NCI-H2196 (cell line): ENCODE measurements at regions not wholly inside any gene's neighbourhood (a gene's known extent, or its start where the extent isn't known, plus 50 kb on each side); places are given as distances from the start of the nearest gene placed in this dataset.
A peak's percentile ranks its signal among the peaks of the same experiment; 100 is the strongest.

Experiments
- DNase-seq: peaks from one replicate; lab custom pipeline; 2025; ENCODE audit not compliant: unreplicated experiment; lab: John Stamatoyannopoulos, UW

DNA sequence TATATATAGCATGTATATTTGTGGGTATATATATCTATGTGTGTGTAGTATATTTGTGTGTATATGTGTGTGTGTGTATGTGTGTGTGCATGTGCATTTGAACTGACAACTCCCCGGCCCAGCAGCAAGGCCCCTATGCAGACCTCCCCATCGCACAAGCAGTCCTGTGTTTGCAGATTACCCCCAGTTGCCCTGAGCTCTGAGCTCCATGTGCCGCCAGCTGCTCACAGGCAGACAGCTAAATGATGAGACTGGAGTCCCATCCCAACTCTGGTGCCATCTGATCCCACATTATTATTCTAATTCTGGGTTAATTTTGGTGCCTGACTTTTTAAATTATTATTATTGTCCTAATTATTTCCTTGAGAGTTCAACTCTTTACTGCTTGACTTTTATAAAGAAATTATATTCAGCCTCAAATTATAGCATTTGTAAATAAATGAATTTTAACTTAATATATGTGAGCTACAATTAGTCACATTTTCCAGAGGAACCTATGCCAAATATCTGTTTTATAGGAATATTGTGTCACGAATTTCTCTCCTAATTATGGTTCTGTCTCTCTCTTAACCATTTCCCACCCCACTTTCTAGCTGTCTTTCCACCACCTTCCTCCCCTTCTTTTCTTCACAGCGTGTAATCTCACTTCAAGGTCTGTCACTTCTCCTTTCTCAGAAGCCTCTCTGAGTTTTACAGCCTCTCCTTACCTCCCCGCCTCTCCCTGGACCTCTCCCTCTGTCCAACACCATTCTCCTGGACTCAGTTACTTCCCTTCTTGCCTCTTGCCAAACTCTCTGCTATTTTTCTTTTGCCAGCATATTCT is 90.6 kb upstream of the SYNDIG1 start:
- DNase-seq, result no peak

DNA sequence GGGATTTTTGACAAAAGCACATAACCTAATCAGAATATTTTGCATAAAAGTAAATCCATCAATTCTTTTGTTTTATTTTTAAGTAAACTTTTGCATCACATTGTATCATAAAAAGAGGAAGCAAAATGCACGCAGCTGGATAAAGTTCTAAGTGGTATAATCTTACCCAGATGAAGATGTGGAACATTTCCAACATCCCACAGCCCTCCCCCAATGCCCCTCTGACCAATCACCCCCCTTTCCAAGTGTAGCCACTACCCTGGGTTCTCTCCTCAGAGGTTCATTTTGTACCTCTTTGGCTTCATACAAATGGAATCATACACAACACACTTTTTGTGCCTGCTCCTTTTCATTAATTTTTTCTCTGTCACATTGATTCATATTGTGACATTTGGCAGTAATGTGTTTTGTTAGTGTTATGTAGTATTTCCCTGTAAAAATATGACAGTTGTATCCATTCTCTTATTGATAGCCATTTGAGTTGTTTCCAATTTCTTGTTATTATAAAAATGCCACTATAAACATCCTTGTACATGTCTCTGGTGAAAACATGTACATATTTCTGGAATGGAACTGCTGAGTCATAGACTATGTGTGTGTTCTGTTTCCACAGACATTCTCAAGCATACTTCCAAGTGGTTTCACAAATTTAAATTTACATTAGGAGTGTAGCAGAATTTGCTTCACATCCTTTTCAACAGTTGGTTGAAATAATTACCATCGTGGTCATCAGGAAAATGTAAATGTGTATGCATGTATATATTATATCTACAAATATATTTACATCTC is 92.9 kb upstream of the SYNDIG1 start:
- DNase-seq, result no peak

- DNase-seq, result no peak
These were observed 96.1 kb upstream of the SYNDIG1 start for GRCh38 chr20:24373372-24373771.

DNA sequence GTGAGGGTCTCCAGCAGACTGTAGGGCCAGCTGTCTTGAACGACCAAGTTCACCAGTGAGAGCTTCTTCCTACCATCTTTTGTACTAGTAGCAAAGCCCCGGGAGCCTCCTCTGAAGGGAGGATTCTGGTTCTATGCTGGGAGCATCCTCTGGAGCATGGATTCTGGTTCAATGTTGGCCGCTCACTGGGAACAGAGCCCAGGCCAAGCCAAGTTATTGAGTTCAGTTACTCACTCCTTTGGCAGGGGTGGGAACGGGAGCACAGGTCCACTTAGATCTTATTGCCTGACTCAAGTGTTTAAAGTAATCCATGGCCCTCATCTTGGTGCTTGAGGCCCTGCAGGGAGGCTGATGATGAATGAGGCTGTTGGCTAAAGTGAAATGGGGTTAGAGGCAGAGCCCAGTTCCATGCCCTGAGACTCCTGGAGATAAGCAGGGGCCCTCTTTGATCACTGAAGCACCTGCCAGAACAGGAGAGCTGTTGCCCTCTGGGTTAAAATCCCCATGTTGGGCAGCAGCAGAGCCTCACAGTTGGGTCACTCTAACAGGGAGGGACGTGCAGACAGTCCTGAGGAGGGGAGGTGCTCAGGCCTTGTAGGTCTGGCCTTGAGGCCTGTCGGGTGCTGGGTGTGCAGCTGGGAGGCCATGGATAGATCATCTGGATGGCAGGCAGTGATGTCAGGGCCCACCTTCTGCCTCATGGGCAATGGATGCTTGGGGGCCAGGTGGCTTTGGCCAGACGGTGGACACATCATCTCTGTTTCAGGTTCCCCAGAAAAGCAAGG is 98.3 kb upstream of the SYNDIG1 start:
- no peak for DNase-seq

DNA sequence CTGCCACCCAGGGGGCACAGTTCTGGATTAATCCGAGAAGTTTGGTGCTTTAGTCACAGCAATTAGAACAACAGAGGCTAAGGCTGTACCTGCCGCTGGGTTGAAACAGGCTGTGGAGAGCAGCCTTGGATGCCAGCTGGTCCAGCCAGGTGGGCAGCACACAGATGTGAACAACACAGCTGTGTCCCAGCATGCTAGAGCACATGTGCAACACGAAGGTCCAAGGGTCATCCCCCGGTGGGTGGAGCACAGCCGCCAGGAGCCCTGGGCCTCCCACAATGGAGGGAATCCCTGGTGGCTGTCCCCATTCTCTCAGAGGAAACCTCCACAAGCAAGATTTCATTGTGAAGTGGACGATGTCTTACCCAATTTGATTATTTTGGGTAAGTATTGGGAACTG is 99.2 kb upstream of the SYNDIG1 start:
- no peak for DNase-seq

- DNase-seq, result no peak
These were observed 101.2 kb upstream of the SYNDIG1 start for GRCh38 chr20:24368253-24368652.

GRCh38 chr20:24366336-24367004 is 103.0 kb upstream of the SYNDIG1 start:
- DNase-seq, result no peak

DNA sequence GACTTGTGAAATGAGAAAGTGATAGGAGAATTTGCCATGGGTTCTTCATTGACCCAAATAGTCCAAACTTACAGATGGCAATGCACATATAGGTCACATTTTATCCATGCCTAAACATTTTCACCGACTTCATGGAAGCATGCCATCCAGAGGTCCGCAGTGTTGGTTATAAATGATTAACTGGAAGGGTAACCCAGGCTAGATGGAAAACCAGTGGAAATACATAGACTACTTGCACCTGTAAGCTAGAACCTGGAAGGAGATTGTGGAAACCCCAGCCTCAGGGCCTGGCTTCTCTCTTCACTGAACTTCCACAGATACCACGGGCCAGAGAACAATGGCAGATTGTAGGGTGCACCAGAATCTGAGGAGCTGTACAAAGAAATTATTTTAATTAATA is 103.8 kb upstream of the SYNDIG1 start:
- DNase-seq, result no peak

- peak; percentile 2 for DNase-seq
These were observed 104.9 kb upstream of the SYNDIG1 start for GRCh38 chr20:24364482-24364881.

DNA sequence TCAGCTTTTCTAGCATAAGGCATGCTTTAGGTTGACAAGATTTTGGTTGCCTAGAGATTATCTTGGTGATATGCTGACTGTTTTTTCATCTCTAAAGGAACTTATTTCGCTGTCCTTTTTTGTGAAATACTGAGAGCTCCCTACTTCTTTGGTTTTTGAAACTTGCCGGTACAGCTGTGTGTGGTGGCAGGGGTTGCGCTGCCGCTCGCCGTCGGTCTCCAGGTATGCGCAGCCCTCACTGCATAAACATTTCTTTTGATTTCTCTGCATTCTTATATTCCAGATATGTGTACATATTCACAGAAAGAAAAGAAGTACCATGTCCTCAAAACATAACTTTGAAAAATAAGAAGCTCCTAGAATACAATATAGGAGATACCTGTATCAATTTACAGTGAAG is 106.4 kb upstream of the SYNDIG1 start:
- no peak for DNase-seq

- DNase-seq, result no peak
These were observed 107.3 kb upstream of the SYNDIG1 start for GRCh38 chr20:24362080-24362479.

DNA sequence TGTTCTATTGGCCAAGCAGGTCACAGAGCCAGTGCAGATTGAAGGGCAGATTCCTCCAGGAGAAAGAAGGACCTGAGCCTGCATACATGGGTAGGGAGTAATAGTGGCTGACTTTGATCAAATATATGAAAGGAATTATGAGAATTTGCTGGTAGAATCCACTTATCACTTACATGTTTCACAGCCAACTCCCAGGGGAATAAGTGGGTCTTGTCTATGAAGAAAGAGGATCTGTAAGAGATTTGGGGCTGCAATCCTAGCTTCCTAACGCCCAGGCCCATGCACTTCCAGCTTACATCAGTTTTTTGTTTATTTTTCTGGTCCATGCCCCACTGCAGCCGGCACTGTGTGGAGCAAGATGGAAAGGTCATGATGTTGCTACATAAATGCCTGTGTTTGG is 107.9 kb upstream of the SYNDIG1 start:
- no peak for DNase-seq

DNA sequence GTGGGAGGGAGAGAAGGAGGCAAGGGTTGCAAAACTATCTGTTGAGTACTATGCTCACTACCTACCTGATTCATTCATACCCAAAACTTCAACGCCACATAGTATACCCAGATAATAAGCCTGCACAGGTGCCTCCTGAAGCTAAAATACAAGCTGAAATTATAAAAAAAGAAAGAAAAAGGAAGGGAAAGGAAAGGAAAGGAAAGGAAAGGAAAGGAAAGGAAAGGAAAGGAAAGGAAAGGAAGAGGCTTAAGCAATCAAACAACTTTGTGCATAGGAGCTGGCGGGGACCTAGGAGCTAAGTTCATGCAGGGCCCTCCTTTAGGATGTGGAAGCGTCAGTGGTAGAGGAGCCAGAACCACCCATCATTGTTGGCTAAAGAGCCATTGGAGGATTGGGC is 108.9 kb upstream of the SYNDIG1 start:
- no peak for DNase-seq

GRCh38 chr20:24359321-24360027 is 110.0 kb upstream of the SYNDIG1 start:
- no peak for DNase-seq

DNA sequence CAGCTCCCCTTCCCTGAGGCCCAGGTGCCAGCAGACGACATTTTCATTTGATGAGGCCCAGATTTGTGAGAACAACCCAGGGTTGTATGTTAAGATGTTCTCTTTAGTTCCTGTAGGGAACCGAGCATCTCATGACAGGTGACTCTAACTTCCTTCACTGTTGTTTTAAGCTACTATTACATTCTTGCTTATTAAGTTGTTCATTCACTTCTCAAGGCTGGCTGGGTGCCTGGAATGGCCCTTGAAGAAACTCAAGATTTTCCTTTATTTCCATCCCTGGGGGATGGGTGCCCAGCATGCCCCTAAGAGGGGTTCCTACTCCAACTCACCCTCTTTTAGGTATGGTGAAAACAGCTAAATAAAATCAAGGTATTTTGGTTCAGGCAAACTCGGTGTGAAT is 111.5 kb upstream of the SYNDIG1 start:
- no peak for DNase-seq

DNA sequence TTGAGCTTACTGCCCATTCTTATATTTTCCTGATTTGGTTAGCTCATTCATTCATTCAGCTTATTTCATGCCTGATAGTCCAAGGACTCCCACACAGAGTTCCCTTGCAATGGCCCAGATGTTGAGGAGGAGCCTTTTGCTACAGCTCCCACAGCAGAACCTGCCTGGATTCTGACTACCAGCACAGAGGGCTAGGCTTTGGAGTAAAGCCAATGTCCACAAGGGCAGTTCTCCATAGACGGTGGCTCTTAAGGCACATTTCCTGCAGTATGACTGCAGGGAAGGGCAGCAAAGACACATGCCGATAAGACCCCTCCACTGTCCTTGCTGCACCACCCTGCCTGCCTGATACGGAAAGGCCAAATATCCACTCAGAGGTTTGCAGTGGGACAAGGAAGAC is 112.3 kb upstream of the SYNDIG1 start:
- DNase-seq, result no peak

DNA sequence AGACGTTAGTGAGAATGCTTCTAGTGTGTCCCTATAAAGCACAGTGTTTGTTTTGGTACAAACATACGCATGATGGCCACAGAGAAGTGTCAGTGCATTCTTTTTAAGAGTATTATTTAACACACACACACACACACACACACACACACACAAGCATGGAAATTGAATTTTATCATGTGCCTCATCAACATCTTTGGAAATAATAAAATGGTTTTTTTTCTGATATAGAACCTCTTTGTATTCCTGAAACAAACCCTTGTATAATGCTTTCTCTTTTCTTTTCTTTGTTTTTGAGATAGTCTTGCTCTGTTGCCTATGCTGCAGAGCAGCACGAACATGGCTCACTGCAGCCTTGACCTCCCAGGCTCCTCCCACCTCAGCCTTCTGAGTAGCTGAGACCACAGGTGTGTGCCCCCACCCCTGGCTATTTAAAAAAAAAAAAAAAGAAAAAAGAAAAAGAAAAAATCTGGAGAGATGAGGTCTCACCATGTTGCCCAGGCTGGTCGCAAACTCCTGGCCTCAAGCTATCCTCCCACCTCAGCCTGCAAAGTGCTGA is 116.2 kb upstream of the SYNDIG1 start:
- DNase-seq, result no peak

GRCh38 chr20:24350923-24351368 is 118.5 kb upstream of the SYNDIG1 start:
- no peak for DNase-seq

DNA sequence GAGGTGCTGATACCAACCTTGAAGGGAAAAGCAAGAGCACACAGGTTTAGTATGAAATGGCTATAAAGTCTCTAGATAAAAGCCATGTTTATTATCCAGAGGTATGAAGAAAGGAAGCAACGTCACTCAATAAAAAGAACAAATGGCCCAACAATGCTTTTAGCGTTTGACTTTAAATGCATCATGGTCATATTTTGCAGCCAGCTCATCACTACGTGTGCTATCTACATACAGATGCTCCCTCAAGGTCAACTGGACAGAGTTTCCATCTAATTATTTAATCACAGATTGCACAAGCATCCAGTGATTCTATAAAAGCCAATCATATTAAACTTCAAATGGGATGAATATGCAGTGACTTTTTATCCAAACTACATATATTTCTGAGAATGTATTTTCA is 127.6 kb upstream of the SYNDIG1 start:
- DNase-seq, result no peak

GRCh38 chr20:24340933-24341332 is 128.5 kb upstream of the SYNDIG1 start:
- no peak for DNase-seq
